Stimulated activated naive CD8-positive, alpha-beta T cell treated with anti-CD3 and anti-CD28 coated beads, Interleukin-15, amount 100 ng/mL, for 72 hours (primary cell): ENCODE measurements at regions not wholly inside any gene's neighbourhood (a gene's known extent, or its start where the extent isn't known, plus 50 kb on each side); places are given as distances from the start of the nearest gene placed in this dataset.

Experiments used
- ATAC-seq: fragments of 150-1000 bp; cut with Tn5 transposase; 2 replicates; pipeline ENCODE4 v1.10.0; 2021; ENCODE audit warnings: mild to moderate bottlenecking, moderate library complexity
- DNase-seq, 2 donors: peaks; one replicate each; pipeline ENCODE4 v3.0.0; 2021 to 2022
- H3K27ac Mint-ChIP-seq, 2 donors: one replicate each; pipeline ENCODE4 v1.8.0; 2022; ENCODE audit warnings: mild to moderate bottlenecking in 2 of 2, mixed read lengths in 2 of 2, moderate library complexity in 2 of 2
- H3K27me3 Mint-ChIP-seq: one replicate; pipeline ENCODE4 v1.8.0; 2022; ENCODE audit warnings: mixed read lengths
- H3K4me1 Mint-ChIP-seq: one replicate; pipeline ENCODE4 v1.8.0; 2022; ENCODE audit warnings: mild to moderate bottlenecking, mixed read lengths
- H3K4me3 Mint-ChIP-seq, 2 donors: one replicate each; pipeline ENCODE4 v1.8.0; 2022; ENCODE audit warnings: mild to moderate bottlenecking in 2 of 2, mixed read lengths in 2 of 2, moderate library complexity in 1 of 2
- H3K9me3 Mint-ChIP-seq, 2 donors: one replicate each; pipeline ENCODE4 v1.8.0; 2022; ENCODE audit warnings: mixed read lengths in 2 of 2

GRCh38 chr12:89946518-89947135 is 238.0 kb upstream of the ATP2B1 start:
- no peak overlapping the region for H3K4me3 Mint-ChIP-seq
- DNase-seq (no peak), ATAC-seq (no peak)
- H3K9me3 Mint-ChIP-seq = peaks cover 0 to 6% of the 10 kb centered on the region in 2 donors
- no peak overlapping the region for H3K27ac Mint-ChIP-seq
- peaks cover 53% of the 10 kb centered on the region for H3K4me1 Mint-ChIP-seq
- H3K27me3 Mint-ChIP-seq = no peaks in the 10 kb centered on the region

GRCh38 chr12:89945123-89945522 is 236.5 kb upstream of the ATP2B1 start:
- no peak overlapping the region for H3K27ac Mint-ChIP-seq
- ATAC-seq = no peak
- H3K9me3 Mint-ChIP-seq = no peaks in the 10 kb centered on the region
- H3K27me3 Mint-ChIP-seq = no peaks in the 10 kb centered on the region
- no peak overlapping the region for H3K4me3 Mint-ChIP-seq
- DNase-seq = no peak
- H3K4me1 Mint-ChIP-seq = peaks cover 38% of the 10 kb centered on the region

GRCh38 chr12:89943463-89943862 is 234.8 kb upstream of the ATP2B1 start:
- Mint-ChIP-seq H3K27me3 (no peaks in the 10 kb centered on the region), H3K9me3 (no peaks in the 10 kb centered on the region), H3K27ac (no peak overlapping the region), H3K4me3 (no peak overlapping the region), H3K4me1 (peaks cover 23% of the 10 kb centered on the region)
- ATAC-seq (no peak), DNase-seq (no peak)

GRCh38 chr12:89941436-89941835 is 232.8 kb upstream of the ATP2B1 start:
- Mint-ChIP-seq H3K4me3 (no peak overlapping the region), H3K27me3 (no peaks in the 10 kb centered on the region), H3K27ac (no peak overlapping the region), H3K4me1 (peaks cover 12% of the 10 kb centered on the region), H3K9me3 (no peaks in the 10 kb centered on the region)
- DNase-seq (no peak), ATAC-seq (no peak)

- Mint-ChIP-seq H3K4me1 (peaks cover 27% of the 10 kb centered on the region), H3K27ac (no peak overlapping the region)
- ATAC-seq = no peak
Measured at GRCh38 chr12:89939522-89940215, 231.0 kb upstream of the ATP2B1 start.

GRCh38 chr12:89936631-89937030 is 228.0 kb upstream of the ATP2B1 start:
- no peaks in the 10 kb centered on the region for H3K27me3 Mint-ChIP-seq
- no peak for ATAC-seq
- H3K4me3 Mint-ChIP-seq = no peak overlapping the region
- H3K4me1 Mint-ChIP-seq = peaks cover 22% of the 10 kb centered on the region
- H3K27ac Mint-ChIP-seq = no peak overlapping the region
- no peaks in the 10 kb centered on the region for H3K9me3 Mint-ChIP-seq
- no peak for DNase-seq

More at GRCh38 chr12:89939522-89940215, 231.0 kb upstream of the ATP2B1 start:
- no peak overlapping the region for H3K4me3 Mint-ChIP-seq
- no peak for DNase-seq
- H3K27me3 Mint-ChIP-seq = no peaks in the 10 kb centered on the region
- H3K9me3 Mint-ChIP-seq = no peaks in the 10 kb centered on the region

GRCh38 chr12:89935850-89936249 is 227.2 kb upstream of the ATP2B1 start:
- no peaks in the 10 kb centered on the region for H3K9me3 Mint-ChIP-seq
- ATAC-seq = peak; percentile 85
- H3K27me3 Mint-ChIP-seq = no peaks in the 10 kb centered on the region
- H3K27ac Mint-ChIP-seq = peak overlapping the region in 1 of 2 donors; percentile 19
- no peak for DNase-seq
- peaks cover 22% of the 10 kb centered on the region for H3K4me1 Mint-ChIP-seq
- H3K4me3 Mint-ChIP-seq = peak overlapping the region in 1 of 2 donors; percentile 14

GRCh38 chr12:89933911-89934310 is 225.3 kb upstream of the ATP2B1 start:
- DNase-seq = no peak
- no peak for ATAC-seq
- H3K9me3 Mint-ChIP-seq = no peaks in the 10 kb centered on the region
- H3K4me1 Mint-ChIP-seq = peaks cover 22% of the 10 kb centered on the region
- H3K27ac Mint-ChIP-seq = no peak overlapping the region
- no peaks in the 10 kb centered on the region for H3K27me3 Mint-ChIP-seq
- H3K4me3 Mint-ChIP-seq = no peak overlapping the region

- no peak overlapping the region for H3K27ac Mint-ChIP-seq
Measured at GRCh38 chr12:89932954-89933353, 224.3 kb upstream of the ATP2B1 start.

GRCh38 chr12:89928467-89928866 is 219.8 kb upstream of the ATP2B1 start:
- H3K4me1 Mint-ChIP-seq = peaks cover 5% of the 10 kb centered on the region

More at GRCh38 chr12:89932954-89933353, 224.3 kb upstream of the ATP2B1 start:
- no peak overlapping the region for H3K4me3 Mint-ChIP-seq
- H3K4me1 Mint-ChIP-seq = peaks cover 21% of the 10 kb centered on the region
- no peaks in the 10 kb centered on the region for H3K27me3 Mint-ChIP-seq
- ATAC-seq (peak; percentile 78), DNase-seq (no peak)
- H3K9me3 Mint-ChIP-seq = no peaks in the 10 kb centered on the region

GRCh38 chr12:89927226-89927698 is 218.6 kb upstream of the ATP2B1 start:
- H3K9me3 Mint-ChIP-seq = no peaks in the 10 kb centered on the region
- peaks cover 5% of the 10 kb centered on the region for H3K4me1 Mint-ChIP-seq
- no peak for DNase-seq
- no peak overlapping the region for H3K27ac Mint-ChIP-seq
- no peak overlapping the region for H3K4me3 Mint-ChIP-seq
- no peaks in the 10 kb centered on the region for H3K27me3 Mint-ChIP-seq
- no peak for ATAC-seq

More at GRCh38 chr12:89928467-89928866, 219.8 kb upstream of the ATP2B1 start:
- DNase-seq (no peak), ATAC-seq (no peak)
- no peak overlapping the region for H3K27ac Mint-ChIP-seq
- H3K4me3 Mint-ChIP-seq = no peak overlapping the region
- H3K9me3 Mint-ChIP-seq = no peaks in the 10 kb centered on the region
- no peaks in the 10 kb centered on the region for H3K27me3 Mint-ChIP-seq

- H3K27me3 Mint-ChIP-seq = no peaks in the 10 kb centered on the region
- H3K9me3 Mint-ChIP-seq = no peaks in the 10 kb centered on the region
- H3K4me1 Mint-ChIP-seq = peaks cover 5% of the 10 kb centered on the region
- no peak for DNase-seq
- H3K27ac Mint-ChIP-seq = no peak overlapping the region
- no peak overlapping the region for H3K4me3 Mint-ChIP-seq
- ATAC-seq = no peak
Measured at GRCh38 chr12:89924191-89924590, 215.6 kb upstream of the ATP2B1 start.

GRCh38 chr12:89923091-89923490 is 214.5 kb upstream of the ATP2B1 start:
- Mint-ChIP-seq H3K9me3 (no peaks in the 10 kb centered on the region), H3K27me3 (no peaks in the 10 kb centered on the region), H3K4me1 (peaks cover 10% of the 10 kb centered on the region), H3K27ac (no peak overlapping the region), H3K4me3 (no peak overlapping the region)
- no peak for DNase-seq
- ATAC-seq = no peak

GRCh38 chr12:89920866-89921265 is 212.2 kb upstream of the ATP2B1 start:
- no peak overlapping the region for H3K27ac Mint-ChIP-seq
- no peaks in the 10 kb centered on the region for H3K27me3 Mint-ChIP-seq

GRCh38 chr12:89919241-89919906 is 210.7 kb upstream of the ATP2B1 start:
- no peak for ATAC-seq
- no peak overlapping the region for H3K27ac Mint-ChIP-seq
- H3K4me1 Mint-ChIP-seq = peaks cover 6% of the 10 kb centered on the region
- no peak overlapping the region for H3K4me3 Mint-ChIP-seq
- no peaks in the 10 kb centered on the region for H3K27me3 Mint-ChIP-seq
- no peak for DNase-seq
- no peaks in the 10 kb centered on the region for H3K9me3 Mint-ChIP-seq

More at GRCh38 chr12:89920866-89921265, 212.2 kb upstream of the ATP2B1 start:
- Mint-ChIP-seq H3K9me3 (no peaks in the 10 kb centered on the region), H3K4me3 (no peak overlapping the region), H3K4me1 (peaks cover 6% of the 10 kb centered on the region)
- ATAC-seq = no peak
- no peak for DNase-seq
